ENCODE measurements at regions not wholly inside any gene's neighbourhood (a gene's known extent, or its start where the extent isn't known, plus 50 kb on each side); places are given as distances from the start of the nearest gene placed in this dataset.

DNA sequence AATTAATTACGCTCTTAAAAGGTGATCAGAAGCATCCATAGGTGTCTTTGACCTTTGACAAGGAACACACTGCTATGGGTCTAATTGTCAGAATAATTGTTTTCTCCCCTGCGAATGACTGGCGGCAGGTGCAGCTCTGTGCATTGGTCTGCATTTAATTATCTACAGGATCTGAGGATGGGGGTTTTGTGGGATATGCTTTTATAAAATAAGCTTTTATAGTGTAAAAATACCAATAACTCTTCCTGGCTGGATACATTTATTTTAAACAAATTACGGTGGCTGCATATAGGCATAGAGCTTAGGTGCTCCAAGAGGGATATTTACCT, 201.6 kb upstream of the RGMA start:
- TF ChIP-seq, protein P1, sequence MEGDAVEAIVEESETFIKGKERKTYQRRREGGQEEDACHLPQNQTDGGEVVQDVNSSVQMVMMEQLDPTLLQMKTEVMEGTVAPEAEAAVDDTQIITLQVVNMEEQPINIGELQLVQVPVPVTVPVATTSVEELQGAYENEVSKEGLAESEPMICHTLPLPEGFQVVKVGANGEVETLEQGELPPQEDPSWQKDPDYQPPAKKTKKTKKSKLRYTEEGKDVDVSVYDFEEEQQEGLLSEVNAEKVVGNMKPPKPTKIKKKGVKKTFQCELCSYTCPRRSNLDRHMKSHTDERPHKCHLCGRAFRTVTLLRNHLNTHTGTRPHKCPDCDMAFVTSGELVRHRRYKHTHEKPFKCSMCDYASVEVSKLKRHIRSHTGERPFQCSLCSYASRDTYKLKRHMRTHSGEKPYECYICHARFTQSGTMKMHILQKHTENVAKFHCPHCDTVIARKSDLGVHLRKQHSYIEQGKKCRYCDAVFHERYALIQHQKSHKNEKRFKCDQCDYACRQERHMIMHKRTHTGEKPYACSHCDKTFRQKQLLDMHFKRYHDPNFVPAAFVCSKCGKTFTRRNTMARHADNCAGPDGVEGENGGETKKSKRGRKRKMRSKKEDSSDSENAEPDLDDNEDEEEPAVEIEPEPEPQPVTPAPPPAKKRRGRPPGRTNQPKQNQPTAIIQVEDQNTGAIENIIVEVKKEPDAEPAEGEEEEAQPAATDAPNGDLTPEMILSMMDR (conservative IDR thresholded peaks at IDR 0.05; ENCODE audit: low read depth, low read length), result no peak
- H3K4me3 ChIP-seq (ENCODE audit: low read depth, low read length), result no peak overlapping the region
- DNase-seq (ENCODE audit: low read depth), result no peak

DNA sequence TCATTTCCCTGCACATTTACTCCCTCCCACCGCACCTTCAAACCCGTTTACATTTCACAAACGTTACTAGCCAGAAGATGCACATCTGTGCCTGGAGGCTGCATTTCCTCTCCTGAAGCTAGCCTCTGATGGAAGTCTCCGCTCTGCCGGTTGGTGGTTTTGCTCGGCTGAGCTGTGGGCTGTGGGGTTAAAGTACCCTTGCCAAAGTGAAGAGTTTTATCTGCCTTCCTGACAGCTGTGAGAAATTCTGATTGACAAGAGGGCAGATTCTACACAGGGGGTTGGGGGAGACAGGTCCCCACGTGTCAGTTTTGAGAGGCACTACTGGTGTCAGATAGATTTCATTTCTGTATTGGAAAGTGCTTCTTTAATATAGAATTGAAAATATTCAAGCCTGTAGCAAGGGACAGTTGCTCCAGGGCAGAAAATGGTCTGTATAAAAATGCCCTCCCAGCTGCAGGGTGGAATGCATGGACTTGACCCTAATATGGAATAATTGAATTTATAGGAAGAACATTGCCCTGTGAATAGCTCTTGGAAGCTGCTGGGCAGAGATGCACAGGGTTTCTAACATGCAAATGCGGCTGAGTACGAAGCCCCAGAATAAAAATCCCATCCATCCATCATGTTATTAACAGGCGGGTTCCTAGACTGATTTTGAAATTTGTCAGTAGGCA, 201.1 kb upstream of the RGMA start:
- DNase-seq (ENCODE audit: low read depth), result no peak
- TF ChIP-seq, protein P1 (conservative IDR thresholded peaks at IDR 0.05; ENCODE audit: low read depth, low read length), result no peak
- no peak overlapping the region for H3K4me3 ChIP-seq (ENCODE audit: low read depth, low read length)

DNA sequence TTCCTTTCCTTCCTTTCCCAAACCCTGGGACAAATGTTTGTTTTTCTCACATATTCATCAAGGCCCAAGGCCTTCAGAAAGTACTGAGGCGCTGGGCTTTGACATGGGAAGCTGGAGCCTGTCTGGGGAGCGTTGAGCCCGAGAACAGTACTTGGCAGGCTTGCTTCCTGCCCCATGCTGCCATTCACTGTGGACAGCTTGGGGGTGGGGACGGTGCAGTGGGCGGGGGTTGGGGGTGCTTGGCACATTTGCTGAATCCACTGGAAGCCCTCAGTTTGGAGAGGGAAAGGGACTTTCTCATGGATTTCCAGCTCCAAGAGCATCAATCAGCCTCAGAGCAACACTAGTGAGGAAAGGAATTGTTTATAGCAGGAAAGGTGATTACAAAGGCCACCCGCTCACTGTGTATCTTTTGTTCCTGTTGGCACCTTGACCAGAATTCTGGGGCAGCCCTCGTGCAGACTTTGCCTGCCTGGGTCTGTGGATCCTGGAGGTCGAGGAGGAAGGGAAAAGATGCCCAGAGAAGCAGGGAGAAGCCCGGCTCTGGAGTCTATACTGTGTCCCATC, 199.8 kb upstream of the RGMA start:
- TF ChIP-seq, protein P1 (conservative IDR thresholded peaks at IDR 0.05; ENCODE audit: low read depth, low read length), result no peak
- no peak for DNase-seq (ENCODE audit: low read depth)
- no peak overlapping the region for H3K4me3 ChIP-seq (ENCODE audit: low read depth, low read length)

DNA sequence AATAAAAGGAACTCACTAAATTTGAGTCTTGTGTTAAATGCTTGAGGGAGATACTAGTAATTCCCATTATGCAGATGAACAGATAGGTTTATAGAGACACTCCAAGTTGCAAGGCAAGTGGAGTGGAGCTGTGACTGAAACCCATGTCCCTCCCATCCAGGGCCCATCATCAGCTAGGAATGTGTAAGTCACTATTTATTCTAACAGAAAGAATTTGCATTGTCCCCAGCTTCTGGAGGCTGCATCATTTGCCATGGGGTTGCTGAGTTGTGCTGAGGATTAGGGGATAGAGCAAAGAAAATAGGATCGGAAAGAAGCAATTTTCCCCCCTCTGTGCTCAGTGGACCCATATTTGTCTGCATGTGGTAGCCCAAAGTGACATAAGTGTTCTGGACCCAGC, 197.4 kb upstream of the RGMA start:
- no peak for DNase-seq (ENCODE audit: low read depth)
- TF ChIP-seq, protein P1 (conservative IDR thresholded peaks at IDR 0.05; ENCODE audit: low read depth, low read length), result no peak
- H3K4me3 ChIP-seq (ENCODE audit: low read depth, low read length), result no peak overlapping the region

DNA sequence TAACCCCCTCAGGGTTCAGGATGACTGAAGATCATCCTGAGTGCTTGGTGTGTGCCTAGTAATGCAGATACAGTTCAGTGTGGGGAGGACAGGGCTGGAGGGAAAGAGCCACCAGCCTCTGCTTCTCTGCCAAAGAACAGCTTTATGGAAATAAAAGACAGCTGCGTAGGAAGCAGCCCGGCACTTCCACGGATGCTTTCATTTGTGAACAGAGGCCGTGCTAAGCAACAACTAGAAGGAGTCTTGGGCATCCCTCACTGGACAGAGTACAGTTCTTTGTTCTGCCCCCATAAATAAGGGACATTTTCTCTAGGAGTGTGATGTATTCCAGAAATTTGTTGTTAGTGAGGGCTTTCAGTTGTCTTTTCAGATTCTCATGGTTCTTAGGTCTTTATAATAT, 194.8 kb upstream of the RGMA start:
- no peak for DNase-seq (ENCODE audit: low read depth)
- TF ChIP-seq, protein P1 (conservative IDR thresholded peaks at IDR 0.05; ENCODE audit: low read depth, low read length), result no peak
- H3K4me3 ChIP-seq (ENCODE audit: low read depth, low read length), result no peak overlapping the region

DNA sequence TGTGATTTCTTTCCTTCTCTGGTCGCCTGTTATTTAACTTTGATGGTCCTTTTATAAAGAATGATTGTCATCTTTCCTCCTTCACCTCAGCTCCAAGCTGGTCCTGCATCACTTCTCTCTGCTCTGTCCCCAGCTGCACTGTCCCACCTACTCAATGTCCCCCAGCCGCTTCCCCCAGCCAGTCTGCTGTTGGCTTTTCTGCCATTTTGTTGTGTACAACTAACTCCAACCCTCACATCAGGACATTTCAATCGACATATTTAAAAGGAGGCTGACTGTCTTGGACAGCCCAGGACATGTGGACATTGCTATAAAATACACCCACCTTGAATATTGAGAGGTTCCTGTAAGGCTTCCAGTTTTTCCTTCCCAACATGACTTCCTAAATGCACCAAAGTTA, 193.8 kb upstream of the RGMA start:
- TF ChIP-seq, protein P1 (conservative IDR thresholded peaks at IDR 0.05; ENCODE audit: low read depth, low read length), result no peak
- DNase-seq (ENCODE audit: low read depth), result no peak
- H3K4me3 ChIP-seq (ENCODE audit: low read depth, low read length), result no peak overlapping the region

DNA sequence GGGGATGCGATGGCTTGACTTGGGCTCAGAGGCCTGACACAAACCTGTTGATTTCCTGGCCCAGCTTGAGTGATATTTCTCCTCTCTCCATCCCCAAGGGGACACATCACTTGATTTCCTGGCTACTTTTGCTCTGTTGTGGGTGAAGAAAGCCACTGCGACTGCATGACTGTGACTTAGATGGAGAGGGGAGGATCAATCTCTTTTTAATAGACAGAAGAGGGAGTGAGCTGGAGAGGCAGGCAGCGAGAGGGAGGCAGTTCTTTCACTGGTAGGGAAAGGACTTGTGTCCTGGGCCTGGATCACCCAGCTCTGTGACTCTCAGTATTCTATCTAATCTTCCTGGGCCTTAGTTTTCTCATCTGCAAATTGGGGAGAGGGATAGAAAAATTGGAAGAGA, 189.8 kb upstream of the RGMA start:
- DNase-seq (ENCODE audit: low read depth), result no peak
- no peak overlapping the region for H3K4me3 ChIP-seq (ENCODE audit: low read depth, low read length)
- TF ChIP-seq, protein P1 (conservative IDR thresholded peaks at IDR 0.05; ENCODE audit: low read depth, low read length), result no peak

Measured in epithelial cell of proximal tubule (primary cell).